ENCODE measurements at regions not wholly inside any gene's neighbourhood (a gene's known extent, or its start where the extent isn't known, plus 50 kb on each side); places are given as distances from the start of the nearest gene placed in this dataset.

- no peak for TF ChIP-seq CTCF (conservative IDR thresholded peaks at IDR 0.05 in 1 of 2, IDR thresholded peaks at IDR 0.05 in 1 of 2; ENCODE audit: extremely low read depth in 1 of 2, insufficient read depth in 1 of 2, low read depth in 1 of 2, low read length in 2 of 2)
- TF ChIP-seq EZH2 (IDR thresholded peaks at IDR 0.05; ENCODE audit: borderline replicate concordance, low read length), result no peak
Observed at GRCh38 chr11:110376021-110376420, 53.7 kb upstream of the FDX1 start.
